ENCODE measurements at regions not wholly inside any gene's neighbourhood (a gene's known extent, or its start where the extent isn't known, plus 50 kb on each side); places are given as distances from the start of the nearest gene placed in this dataset.

DNA sequence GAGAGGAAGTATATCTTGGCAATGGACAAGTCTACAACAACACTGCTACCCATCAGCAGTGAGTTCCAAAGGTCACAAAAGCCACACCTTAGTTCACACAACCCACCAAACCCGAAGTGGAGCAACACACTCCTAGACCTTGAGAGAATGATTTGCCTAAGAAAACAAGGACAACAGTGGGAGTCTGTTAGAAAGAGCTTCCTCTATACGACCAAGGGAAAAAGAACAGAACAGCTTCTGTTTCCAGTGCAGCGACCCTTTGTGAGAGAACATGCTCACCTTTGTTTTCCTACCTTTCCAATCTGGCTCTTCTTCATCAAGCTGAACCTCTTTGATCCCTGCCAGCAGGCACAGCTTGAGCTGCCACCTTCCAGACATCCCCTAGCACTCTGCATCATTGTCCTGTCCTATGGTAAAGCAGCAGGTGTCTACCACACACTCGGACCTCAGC is 56.7 kb upstream of the PALMD start:
- no peaks in the 10 kb centered on the region for H3K4me1 ChIP-seq (ENCODE audit: control insufficient read depth in 4 of 4, insufficient read depth in 4 of 4, low read length in 3 of 4)
- no peak overlapping the region for H3K27ac ChIP-seq (ENCODE audit: low read depth in 1 of 2, low read length in 2 of 2)
- WGBS, result 69% methylated on average over 4 of the region's 4 CpGs
- no peaks in the 10 kb centered on the region for H3K27me3 ChIP-seq (ENCODE audit: control insufficient read depth in 4 of 4, insufficient read depth in 4 of 4, low read length in 3 of 4)
- no peaks in the 10 kb centered on the region for H3K36me3 ChIP-seq (ENCODE audit: control insufficient read depth in 4 of 4, insufficient read depth in 3 of 4, low read depth in 1 of 4, low read length in 3 of 4)
- no peak for DNase-seq (ENCODE audit: low spot score)
- H3K4me3 ChIP-seq (ENCODE audit: low read depth in 1 of 3, low read length in 3 of 3), result no peak overlapping the region
- H3K9me3 ChIP-seq (ENCODE audit: control insufficient read depth in 4 of 4, low read length in 3 of 4), result no peaks in the 10 kb centered on the region
- no peak overlapping the region for H3K9ac ChIP-seq (ENCODE audit: low read depth in 1 of 2, low read length in 2 of 2)
- TF ChIP-seq RXRA (IDR thresholded peaks at IDR 0.05) (no peak), HNF4A (conservative IDR thresholded peaks at IDR 0.05) (peak; percentile 8 to 37)

- 65% methylated on average over 4 of the region's 4 CpGs for WGBS
- Histone ChIP-seq H3K27ac (ENCODE audit: low read depth in 1 of 2, low read length in 2 of 2) (no peak overlapping the region), H3K4me3 (ENCODE audit: low read depth in 1 of 3, low read length in 3 of 3) (no peak overlapping the region), H3K36me3 (ENCODE audit: control insufficient read depth in 4 of 4, insufficient read depth in 3 of 4, low read depth in 1 of 4, low read length in 3 of 4) (no peaks in the 10 kb centered on the region), H3K9me3 (ENCODE audit: control insufficient read depth in 4 of 4, low read length in 3 of 4) (no peaks in the 10 kb centered on the region), H3K4me1 (ENCODE audit: control insufficient read depth in 4 of 4, insufficient read depth in 4 of 4, low read length in 3 of 4) (no peaks in the 10 kb centered on the region), H3K9ac (ENCODE audit: low read depth in 1 of 2, low read length in 2 of 2) (no peak overlapping the region), H3K27me3 (ENCODE audit: control insufficient read depth in 4 of 4, insufficient read depth in 4 of 4, low read length in 3 of 4) (no peaks in the 10 kb centered on the region)
- TF ChIP-seq ATF3 (IDR thresholded peaks at IDR 0.05) (no peak), FOXA1 (IDR thresholded peaks at IDR 0.05) (no peak), RXRA (IDR thresholded peaks at IDR 0.05) (no peak)
- TF ChIP-seq, protein P1, sequence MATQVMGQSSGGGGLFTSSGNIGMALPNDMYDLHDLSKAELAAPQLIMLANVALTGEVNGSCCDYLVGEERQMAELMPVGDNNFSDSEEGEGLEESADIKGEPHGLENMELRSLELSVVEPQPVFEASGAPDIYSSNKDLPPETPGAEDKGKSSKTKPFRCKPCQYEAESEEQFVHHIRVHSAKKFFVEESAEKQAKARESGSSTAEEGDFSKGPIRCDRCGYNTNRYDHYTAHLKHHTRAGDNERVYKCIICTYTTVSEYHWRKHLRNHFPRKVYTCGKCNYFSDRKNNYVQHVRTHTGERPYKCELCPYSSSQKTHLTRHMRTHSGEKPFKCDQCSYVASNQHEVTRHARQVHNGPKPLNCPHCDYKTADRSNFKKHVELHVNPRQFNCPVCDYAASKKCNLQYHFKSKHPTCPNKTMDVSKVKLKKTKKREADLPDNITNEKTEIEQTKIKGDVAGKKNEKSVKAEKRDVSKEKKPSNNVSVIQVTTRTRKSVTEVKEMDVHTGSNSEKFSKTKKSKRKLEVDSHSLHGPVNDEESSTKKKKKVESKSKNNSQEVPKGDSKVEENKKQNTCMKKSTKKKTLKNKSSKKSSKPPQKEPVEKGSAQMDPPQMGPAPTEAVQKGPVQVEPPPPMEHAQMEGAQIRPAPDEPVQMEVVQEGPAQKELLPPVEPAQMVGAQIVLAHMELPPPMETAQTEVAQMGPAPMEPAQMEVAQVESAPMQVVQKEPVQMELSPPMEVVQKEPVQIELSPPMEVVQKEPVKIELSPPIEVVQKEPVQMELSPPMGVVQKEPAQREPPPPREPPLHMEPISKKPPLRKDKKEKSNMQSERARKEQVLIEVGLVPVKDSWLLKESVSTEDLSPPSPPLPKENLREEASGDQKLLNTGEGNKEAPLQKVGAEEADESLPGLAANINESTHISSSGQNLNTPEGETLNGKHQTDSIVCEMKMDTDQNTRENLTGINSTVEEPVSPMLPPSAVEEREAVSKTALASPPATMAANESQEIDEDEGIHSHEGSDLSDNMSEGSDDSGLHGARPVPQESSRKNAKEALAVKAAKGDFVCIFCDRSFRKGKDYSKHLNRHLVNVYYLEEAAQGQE (IDR thresholded peaks at IDR 0.05), result no peak
- no peak for DNase-seq (ENCODE audit: low spot score)
These were observed 55.2 kb upstream of the PALMD start for GRCh38 chr1:99590578-99591209.

DNA sequence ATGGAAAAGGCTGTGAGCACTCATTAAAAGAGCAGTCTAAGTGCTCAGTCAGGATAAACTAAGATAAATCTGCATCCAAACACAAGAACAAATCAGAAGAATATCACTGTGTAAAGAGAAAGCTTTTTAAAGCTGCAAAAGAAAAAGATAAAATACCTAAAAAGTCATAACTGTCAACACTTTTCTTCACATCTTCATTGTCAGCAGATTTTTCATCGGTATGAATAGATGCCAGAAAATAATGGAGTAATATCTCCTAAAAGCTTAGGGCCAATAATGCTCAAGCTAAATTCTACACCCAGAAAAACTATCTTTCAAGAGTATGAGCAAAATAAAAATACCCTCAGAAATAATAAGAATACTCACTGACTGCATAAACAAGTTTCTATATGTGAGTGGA is 54.0 kb upstream of the PALMD start:
- Histone ChIP-seq H3K9ac (ENCODE audit: low read depth in 1 of 2, low read length in 2 of 2) (no peak overlapping the region), H3K36me3 (ENCODE audit: control insufficient read depth in 4 of 4, insufficient read depth in 3 of 4, low read depth in 1 of 4, low read length in 3 of 4) (no peaks in the 10 kb centered on the region), H3K27me3 (ENCODE audit: control insufficient read depth in 4 of 4, insufficient read depth in 4 of 4, low read length in 3 of 4) (no peaks in the 10 kb centered on the region), H3K27ac (ENCODE audit: low read depth in 1 of 2, low read length in 2 of 2) (no peak overlapping the region), H3K4me3 (ENCODE audit: low read depth in 1 of 3, low read length in 3 of 3) (no peak overlapping the region), H3K4me1 (ENCODE audit: control insufficient read depth in 4 of 4, insufficient read depth in 4 of 4, low read length in 3 of 4) (no peaks in the 10 kb centered on the region), H3K9me3 (ENCODE audit: control insufficient read depth in 4 of 4, low read length in 3 of 4) (no peaks in the 10 kb centered on the region)
- 88% methylated on average over 1 of the region's 1 CpG for WGBS
- TF ChIP-seq NR2F2 (IDR thresholded peaks at IDR 0.05) (no peak), FOXA2 (IDR thresholded peaks at IDR 0.05) (no peak), JUND (IDR thresholded peaks at IDR 0.05) (no peak), TAF1 (conservative IDR thresholded peaks at IDR 0.05) (no peak), EGR1 (IDR thresholded peaks at IDR 0.05; ENCODE audit: low read depth in 2 of 2) (no peak), GABPA (IDR thresholded peaks at IDR 0.05 in 1 of 2, conservative IDR thresholded peaks at IDR 0.05 in 1 of 2) (no peak), SP1 (IDR thresholded peaks at IDR 0.05) (no peak), CTCF (IDR thresholded peaks at IDR 0.05; ENCODE audit: low read depth, low read length, missing input control) (no peak), YY1 (IDR thresholded peaks at IDR 0.05) (no peak)
- TF ChIP-seq, protein P1 (IDR thresholded peaks at IDR 0.05), result no peak
- TF ChIP-seq, protein P2, sequence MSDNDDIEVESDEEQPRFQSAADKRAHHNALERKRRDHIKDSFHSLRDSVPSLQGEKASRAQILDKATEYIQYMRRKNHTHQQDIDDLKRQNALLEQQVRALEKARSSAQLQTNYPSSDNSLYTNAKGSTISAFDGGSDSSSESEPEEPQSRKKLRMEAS (IDR thresholded peaks at IDR 0.05), result no peak
- no peak for DNase-seq (ENCODE audit: low spot score)
